ENCODE measurements at regions not wholly inside any gene's neighbourhood (a gene's known extent, or its start where the extent isn't known, plus 50 kb on each side); places are given as distances from the start of the nearest gene placed in this dataset.

DNA sequence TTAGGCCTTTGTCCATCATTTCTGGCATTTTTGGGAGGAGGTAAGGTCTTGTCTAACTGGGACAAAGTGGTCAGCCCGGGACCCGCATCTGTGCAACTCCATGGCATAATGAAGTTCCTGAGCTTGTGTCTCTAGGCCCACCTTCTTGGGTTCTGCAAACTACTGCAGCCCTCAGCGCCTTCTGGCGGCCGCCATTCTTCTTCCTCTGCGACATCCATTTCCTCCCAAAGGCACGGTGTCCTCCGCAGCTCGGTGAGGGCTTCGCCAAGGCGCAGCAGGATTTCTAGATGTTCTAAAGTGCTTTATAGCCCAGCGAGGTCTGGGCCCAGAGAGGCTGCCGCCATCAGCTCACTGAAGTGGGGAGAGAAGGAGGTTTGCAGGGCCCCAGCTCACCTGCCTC is 134.4 kb upstream of the OR4E1 start:
- peaks cover 10% of the 10 kb centered on the region for H3K4me1 Mint-ChIP-seq
- H3K9me3 ChIP-seq (replicated peaks in 1 of 2; ENCODE audit: control insufficient read depth in 1 of 2, insufficient read depth in 1 of 2, low read length in 2 of 2): peaks cover 0 to 9% of the 10 kb centered on the region in 2 donors
- TF ChIP-seq, protein P1, sequence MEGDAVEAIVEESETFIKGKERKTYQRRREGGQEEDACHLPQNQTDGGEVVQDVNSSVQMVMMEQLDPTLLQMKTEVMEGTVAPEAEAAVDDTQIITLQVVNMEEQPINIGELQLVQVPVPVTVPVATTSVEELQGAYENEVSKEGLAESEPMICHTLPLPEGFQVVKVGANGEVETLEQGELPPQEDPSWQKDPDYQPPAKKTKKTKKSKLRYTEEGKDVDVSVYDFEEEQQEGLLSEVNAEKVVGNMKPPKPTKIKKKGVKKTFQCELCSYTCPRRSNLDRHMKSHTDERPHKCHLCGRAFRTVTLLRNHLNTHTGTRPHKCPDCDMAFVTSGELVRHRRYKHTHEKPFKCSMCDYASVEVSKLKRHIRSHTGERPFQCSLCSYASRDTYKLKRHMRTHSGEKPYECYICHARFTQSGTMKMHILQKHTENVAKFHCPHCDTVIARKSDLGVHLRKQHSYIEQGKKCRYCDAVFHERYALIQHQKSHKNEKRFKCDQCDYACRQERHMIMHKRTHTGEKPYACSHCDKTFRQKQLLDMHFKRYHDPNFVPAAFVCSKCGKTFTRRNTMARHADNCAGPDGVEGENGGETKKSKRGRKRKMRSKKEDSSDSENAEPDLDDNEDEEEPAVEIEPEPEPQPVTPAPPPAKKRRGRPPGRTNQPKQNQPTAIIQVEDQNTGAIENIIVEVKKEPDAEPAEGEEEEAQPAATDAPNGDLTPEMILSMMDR (IDR thresholded peaks at IDR 0.05): no peak
- no peaks in the 10 kb centered on the region for H3K36me3 ChIP-seq (replicated peaks in 1 of 2; ENCODE audit: control insufficient read depth in 1 of 2, insufficient read depth in 2 of 2, low read length in 2 of 2)
- DNase-seq: no peak
- H3K36me3 Mint-ChIP-seq: no peaks in the 10 kb centered on the region
- peaks cover 0 to 2% (median 1%) of the 10 kb centered on the region in 3 donors for H3K27me3 Mint-ChIP-seq (ENCODE audit: low read depth in 3 of 3)
- no peak overlapping the region for H3K4me3 Mint-ChIP-seq
- H3K4me1 ChIP-seq (ENCODE audit: control insufficient read depth in 1 of 2, insufficient read depth in 2 of 2, low read length in 2 of 2): peaks cover 0 to 3% of the 10 kb centered on the region in 2 donors
- no peaks in the 10 kb centered on the region for H4K20me1 ChIP-seq (ENCODE audit: insufficient read depth, low read length)
- no peak overlapping the region for H3K27ac Mint-ChIP-seq
- 97% methylated on average over 12 of the region's 13 CpGs for WGBS (ENCODE audit: insufficient coverage)
- H3K27ac ChIP-seq (ENCODE audit: low read depth in 1 of 2, low read length in 2 of 2): no peak overlapping the region
- H3K4me2 ChIP-seq (replicated peaks; ENCODE audit: extremely low read depth, low read length, poor library complexity, severe bottlenecking): no peak overlapping the region
- no peaks in the 10 kb centered on the region for H3K27me3 ChIP-seq (ENCODE audit: control insufficient read depth in 2 of 2, insufficient read depth in 2 of 2, low read length in 2 of 2)
- H3K79me2 ChIP-seq (ENCODE audit: insufficient read depth, low read length): no peaks in the 10 kb centered on the region
- intact Hi-C loops (cut with micrococcal nuclease): no loop called here
- no peak overlapping the region for H3K9ac ChIP-seq (ENCODE audit: insufficient read depth, low read length, poor library complexity, severe bottlenecking)
- no peak overlapping the region for H3K4me3 ChIP-seq (replicated peaks in 1 of 3; ENCODE audit: low read depth in 2 of 3, low read length in 3 of 3)
- peaks cover 0 to 11% (median 6%) of the 10 kb centered on the region in 7 donors for H3K9me3 Mint-ChIP-seq
- H2AFZ ChIP-seq (ENCODE audit: insufficient read depth, low read depth, low read length, poor library complexity, severe bottlenecking): no peak overlapping the region

DNA sequence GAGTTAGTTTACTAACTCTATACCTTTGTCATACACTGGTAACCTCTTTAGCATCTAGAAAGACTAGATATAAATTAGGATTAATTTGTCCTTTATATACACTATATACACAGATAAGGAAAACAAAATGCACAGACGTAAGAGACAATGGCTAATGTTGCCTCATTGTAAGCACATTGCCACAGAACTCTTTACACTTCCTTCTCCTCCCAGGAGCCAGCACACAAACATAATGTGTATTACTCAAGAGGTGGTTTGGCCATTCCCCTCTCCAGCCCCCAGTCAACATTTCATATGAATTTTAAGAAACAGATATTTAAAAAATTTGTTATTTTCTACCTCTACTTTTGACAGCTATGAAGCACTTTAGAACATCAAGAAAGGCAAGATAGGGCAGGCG is 131.4 kb upstream of the OR4E1 start:
- H3K4me3 Mint-ChIP-seq: no peak overlapping the region
- H2AFZ ChIP-seq (ENCODE audit: insufficient read depth, low read depth, low read length, poor library complexity, severe bottlenecking): no peak overlapping the region
- peaks cover 0 to 2% (median 1%) of the 10 kb centered on the region in 3 donors for H3K27me3 Mint-ChIP-seq (ENCODE audit: low read depth in 3 of 3)
- H4K20me1 ChIP-seq (ENCODE audit: insufficient read depth, low read length): no peaks in the 10 kb centered on the region
- no peaks in the 10 kb centered on the region for H3K27me3 ChIP-seq (ENCODE audit: control insufficient read depth in 2 of 2, insufficient read depth in 2 of 2, low read length in 2 of 2)
- H3K36me3 Mint-ChIP-seq: no peaks in the 10 kb centered on the region
- TF ChIP-seq, protein P1 (IDR thresholded peaks at IDR 0.05): no peak
- peaks cover 10% of the 10 kb centered on the region for H3K4me1 Mint-ChIP-seq
- no peaks in the 10 kb centered on the region for H3K36me3 ChIP-seq (replicated peaks in 1 of 2; ENCODE audit: control insufficient read depth in 1 of 2, insufficient read depth in 2 of 2, low read length in 2 of 2)
- peaks cover 0 to 3% of the 10 kb centered on the region in 2 donors for H3K4me1 ChIP-seq (ENCODE audit: control insufficient read depth in 1 of 2, insufficient read depth in 2 of 2, low read length in 2 of 2)
- H3K4me3 ChIP-seq (replicated peaks in 1 of 3; ENCODE audit: low read depth in 2 of 3, low read length in 3 of 3): no peak overlapping the region
- peaks cover 0 to 9% of the 10 kb centered on the region in 2 donors for H3K9me3 ChIP-seq (replicated peaks in 1 of 2; ENCODE audit: control insufficient read depth in 1 of 2, insufficient read depth in 1 of 2, low read length in 2 of 2)
- DNase-seq: no peak
- no CpG with 5 or more reads among the region's 2 CpGs for WGBS (ENCODE audit: insufficient coverage)
- no peak overlapping the region for H3K27ac ChIP-seq (ENCODE audit: low read depth in 1 of 2, low read length in 2 of 2)
- H3K79me2 ChIP-seq (ENCODE audit: insufficient read depth, low read length): no peaks in the 10 kb centered on the region
- no peak overlapping the region for H3K4me2 ChIP-seq (replicated peaks; ENCODE audit: extremely low read depth, low read length, poor library complexity, severe bottlenecking)
- peaks cover 0 to 11% (median 6%) of the 10 kb centered on the region in 7 donors for H3K9me3 Mint-ChIP-seq
- H3K9ac ChIP-seq (ENCODE audit: insufficient read depth, low read length, poor library complexity, severe bottlenecking): no peak overlapping the region
- intact Hi-C loops (cut with micrococcal nuclease): no loop called here
- H3K27ac Mint-ChIP-seq: peak overlapping the region in 1 of 7 donors; percentile 48

Measured in CD14-positive monocyte (primary cell).